ENCODE measurements at regions not wholly inside any gene's neighbourhood (a gene's known extent, or its start where the extent isn't known, plus 50 kb on each side); places are given as distances from the start of the nearest gene placed in this dataset.
A peak's percentile ranks its signal among the peaks of the same experiment; 100 is the strongest.

- Histone ChIP-seq H3K27ac (no peak overlapping the region), H3K79me2 (ENCODE audit: low read depth) (no peaks in the 10 kb centered on the region), H3K4me2 (no peak overlapping the region), H3K36me3 (no peaks in the 10 kb centered on the region), H3K4me1 (no peaks in the 10 kb centered on the region), H3K4me3 (no peak overlapping the region), H3F3A (ENCODE audit: low read depth) (no peaks in the 10 kb centered on the region), H3K9me3 (ENCODE audit: low read depth) (no peaks in the 10 kb centered on the region), H3K9ac (no peak overlapping the region), H2AFZ (replicated peaks) (no peak overlapping the region), H4K20me1 (ENCODE audit: low read depth) (no peaks in the 10 kb centered on the region), H3K27me3 (no peaks in the 10 kb centered on the region)
- no peak for DNase-seq (ENCODE audit: low spot score)
- no peak overlapping the region for H3K4me3 Mint-ChIP-seq
- peak overlapping the region; percentile 20 for H3K27ac Mint-ChIP-seq
- H3K27me3 Mint-ChIP-seq (ENCODE audit: insufficient read depth, low read depth): peaks cover 3% of the 10 kb centered on the region
- TF ChIP-seq EZH2 (IDR thresholded peaks at IDR 0.05) (no peak), EZH2phosphoT487 (IDR thresholded peaks at IDR 0.05) (no peak), CTCF (IDR thresholded peaks at IDR 0.05) (no peak)
- H3K36me3 Mint-ChIP-seq: peaks cover under 1% of the 10 kb centered on the region
- H3K4me1 Mint-ChIP-seq: peaks cover 7% of the 10 kb centered on the region
- H3K9me3 Mint-ChIP-seq: no peaks in the 10 kb centered on the region
These were observed 52.8 kb upstream of the TOMM7 start for GRCh38 chr7:22875470-22875869.

GRCh38 chr7:22874904-22875303 is 52.3 kb upstream of the TOMM7 start:
- no peaks in the 10 kb centered on the region for H3K79me2 ChIP-seq (ENCODE audit: low read depth)
- H3K27me3 Mint-ChIP-seq (ENCODE audit: insufficient read depth, low read depth): peaks cover 3% of the 10 kb centered on the region

More at GRCh38 chr7:22874904-22875303, 52.3 kb upstream of the TOMM7 start:
- no peaks in the 10 kb centered on the region for H4K20me1 ChIP-seq (ENCODE audit: low read depth)
- Mint-ChIP-seq H3K4me3 (no peak overlapping the region), H3K27ac (no peak overlapping the region), H3K4me1 (peaks cover 5% of the 10 kb centered on the region), H3K36me3 (peaks cover 1% of the 10 kb centered on the region), H3K9me3 (no peaks in the 10 kb centered on the region)
- no peaks in the 10 kb centered on the region for H3K4me1 ChIP-seq
- H2AFZ ChIP-seq (replicated peaks): no peak overlapping the region
- no peaks in the 10 kb centered on the region for H3K9me3 ChIP-seq (ENCODE audit: low read depth)
- H3K36me3 ChIP-seq: no peaks in the 10 kb centered on the region
- no peak for DNase-seq (ENCODE audit: low spot score)
- H3K9ac ChIP-seq: no peak overlapping the region
- H3K4me3 ChIP-seq: no peak overlapping the region
- H3F3A ChIP-seq (ENCODE audit: low read depth): no peaks in the 10 kb centered on the region
- H3K27me3 ChIP-seq: no peaks in the 10 kb centered on the region
- no peak overlapping the region for H3K4me2 ChIP-seq
- no peak for TF ChIP-seq EZH2phosphoT487 (IDR thresholded peaks at IDR 0.05)
- no peak for TF ChIP-seq CTCF (IDR thresholded peaks at IDR 0.05)
- no peak for TF ChIP-seq EZH2 (IDR thresholded peaks at IDR 0.05)
- no peak overlapping the region for H3K27ac ChIP-seq
